HPDE6-E6E7 (cell line): ENCODE measurements at regions not wholly inside any gene's neighbourhood (a gene's known extent, or its start where the extent isn't known, plus 50 kb on each side); places are given as distances from the start of the nearest gene placed in this dataset.
"Not testable (repeated sequence)": the region's sequence is repeated elsewhere in the genome, so short reads cannot be mapped to it uniquely, and the experiment has no call there.

Experiments used
- DNase-seq: peaks from one replicate; pipeline ENCODE4 v3.0.0; 2011; ENCODE audit warnings: missing footprints; ENCODE audit errors: extremely low spot score

GRCh38 chr18:41899535-41899934 lies 55.5 kb upstream of the PIK3C3 start:
- DNase-seq, result peak; percentile 28

- DNase-seq, result no peak
Measured at GRCh38 chr18:41893432-41893831, 61.6 kb upstream of the PIK3C3 start.

GRCh38 chr18:41887100-41887499 lies 67.9 kb upstream of the PIK3C3 start:
- DNase-seq, result no peak

GRCh38 chr18:41886126-41886807 lies 68.8 kb upstream of the PIK3C3 start:
- no peak for DNase-seq

GRCh38 chr18:41881285-41881684 lies 73.7 kb upstream of the PIK3C3 start:
- DNase-seq, result no peak

GRCh38 chr18:41879256-41879655 lies 75.8 kb upstream of the PIK3C3 start:
- DNase-seq, result no peak

GRCh38 chr18:41875094-41875780 lies 79.8 kb upstream of the PIK3C3 start:
- peak; percentile 12 for DNase-seq

- no peak for DNase-seq
Measured at GRCh38 chr18:41873730-41874129, 81.3 kb upstream of the PIK3C3 start.

- DNase-seq, result no peak
Measured at GRCh38 chr18:41872206-41872605, 82.8 kb upstream of the PIK3C3 start.

GRCh38 chr18:41871229-41872000 lies 83.6 kb upstream of the PIK3C3 start:
- DNase-seq, result no peak

- DNase-seq, result peak; percentile 37
Measured at GRCh38 chr18:41870817-41871216, 84.2 kb upstream of the PIK3C3 start.

GRCh38 chr18:41870191-41870590 lies 84.8 kb upstream of the PIK3C3 start:
- no peak for DNase-seq

GRCh38 chr18:41865796-41866195 lies 89.2 kb upstream of the PIK3C3 start:
- not testable (repeated sequence) for DNase-seq

GRCh38 chr18:41864216-41864615 lies 90.8 kb upstream of the PIK3C3 start:
- DNase-seq, result no peak

- no peak for DNase-seq
Measured at GRCh38 chr18:41862921-41863320, 92.1 kb upstream of the PIK3C3 start.

- DNase-seq, result no peak
Measured at GRCh38 chr18:41860987-41861386, 94.0 kb upstream of the PIK3C3 start.

GRCh38 chr18:41858761-41859555 lies 96.1 kb upstream of the PIK3C3 start:
- DNase-seq, result no peak

- no peak for DNase-seq
Measured at GRCh38 chr18:41853280-41853679, 101.8 kb upstream of the PIK3C3 start.

- DNase-seq, result no peak
Measured at GRCh38 chr18:41850781-41851180, 104.3 kb upstream of the PIK3C3 start.

- DNase-seq, result no peak
Measured at GRCh38 chr18:41849632-41850031, 105.4 kb upstream of the PIK3C3 start.

GRCh38 chr18:41845563-41845962 lies 109.5 kb upstream of the PIK3C3 start:
- DNase-seq, result no peak

- DNase-seq, result no peak
Measured at GRCh38 chr18:41842886-41843285, 112.1 kb upstream of the PIK3C3 start.
